GM03348 (cell line): ENCODE measurements at regions not wholly inside any gene's neighbourhood (a gene's known extent, or its start where the extent isn't known, plus 50 kb on each side); places are given as distances from the start of the nearest gene placed in this dataset.
A peak's percentile ranks its signal among the peaks of the same experiment; 100 is the strongest.
"Not testable (repeated sequence)": the region's sequence is repeated elsewhere in the genome, so short reads cannot be mapped to it uniquely, and the experiment has no call there.

Experiments used
- DNase-seq: peaks from one replicate; pipeline ENCODE4 v3.0.0; 2012; ENCODE audit warnings: low spot score

- DNase-seq = no peak
Observed at GRCh38 chr4:177494791-177495190, 52.6 kb upstream of the AGA start.

DNA sequence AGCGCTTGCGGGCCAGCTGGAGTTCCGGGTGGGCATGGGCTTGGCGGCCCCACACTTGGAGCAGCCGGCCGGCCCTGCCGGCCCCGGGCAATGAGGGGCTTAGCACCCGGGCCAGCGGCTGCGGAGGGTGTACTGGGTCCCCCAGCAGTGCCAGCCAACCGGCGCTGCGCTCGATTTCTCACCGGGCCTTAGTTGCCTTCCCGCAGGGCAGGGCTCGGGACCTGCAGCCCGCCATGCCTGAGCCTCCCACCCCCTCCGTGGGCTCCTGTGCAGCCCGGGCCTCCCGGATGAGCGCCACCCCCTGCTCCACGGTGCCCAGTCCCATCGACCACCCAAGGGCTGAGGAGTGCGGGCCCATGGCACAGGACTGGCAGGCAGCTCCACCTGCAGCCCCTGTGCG is 53.4 kb upstream of the AGA start:
- DNase-seq = not testable (repeated sequence)

DNA sequence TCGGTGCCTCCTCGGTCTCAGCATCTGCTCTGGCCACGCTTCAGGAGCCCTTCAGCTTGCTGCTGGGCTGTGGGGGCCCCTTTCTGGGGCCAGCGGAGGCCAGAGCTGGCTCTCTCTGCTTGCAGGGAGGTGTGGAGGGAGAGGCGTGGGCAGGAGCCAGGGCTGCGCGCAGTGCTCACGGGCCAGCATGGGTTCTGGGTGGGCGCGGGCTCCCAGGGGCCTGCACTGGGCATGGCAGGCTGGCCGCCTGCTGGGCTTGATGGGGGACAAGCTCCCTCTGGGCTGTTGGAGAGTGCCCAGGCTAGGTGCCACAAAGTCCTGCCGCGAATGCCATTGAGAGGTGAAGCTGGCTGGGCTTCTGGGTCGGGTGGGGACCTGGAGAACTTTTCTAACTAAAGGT is 57.3 kb upstream of the AGA start:
- DNase-seq = no peak

DNA sequence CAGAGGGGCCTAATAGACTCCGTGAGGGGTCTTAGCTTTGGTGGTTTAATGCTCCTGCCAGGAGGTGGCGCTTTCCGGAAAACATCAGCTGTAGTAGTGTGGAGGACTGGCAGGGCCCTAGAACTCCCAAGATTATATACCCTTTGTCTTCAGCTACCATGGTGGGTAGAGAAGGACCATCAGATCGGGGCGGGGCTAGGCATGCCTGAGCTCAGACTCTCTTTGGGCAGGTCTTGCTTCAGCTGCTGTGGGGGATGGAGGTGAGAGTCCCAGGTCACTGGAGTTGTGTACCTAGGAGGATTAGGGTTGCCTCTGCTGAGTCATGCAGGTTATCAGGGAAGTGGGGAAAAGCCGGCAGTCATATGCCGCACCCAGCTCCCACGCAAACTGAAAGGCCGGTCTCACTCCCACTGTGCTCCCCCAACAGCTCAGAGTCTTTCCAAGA is 63.0 kb upstream of the AGA start:
- DNase-seq = no peak

- no peak for DNase-seq
Observed at GRCh38 chr4:177508662-177509061, 66.4 kb upstream of the AGA start.

DNA sequence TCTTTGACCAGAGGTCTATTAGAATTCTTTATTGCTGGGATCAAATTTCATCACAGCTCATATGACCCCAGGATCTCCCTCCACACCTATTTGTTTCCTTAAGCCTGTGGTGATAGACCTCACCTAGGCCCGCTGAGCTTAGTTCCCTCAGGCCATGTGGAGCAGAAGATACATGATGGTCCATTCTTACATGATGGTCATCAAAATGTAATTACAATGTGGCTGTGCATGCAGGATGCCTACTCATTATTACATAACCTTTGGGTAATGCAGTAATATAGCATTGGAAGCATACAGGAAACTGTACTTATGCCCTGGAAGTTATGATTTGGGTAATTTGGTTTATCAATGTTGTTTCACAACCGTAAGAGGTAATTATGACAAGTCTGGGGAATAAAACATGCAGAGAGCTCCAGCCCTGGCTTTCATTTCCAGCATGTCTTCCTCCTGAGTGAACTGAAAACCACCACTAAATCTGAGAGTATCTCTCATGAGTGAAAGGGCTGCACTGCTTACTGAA is 67.0 kb upstream of the AGA start:
- DNase-seq = no peak

GRCh38 chr4:177511611-177512010 is 69.4 kb upstream of the AGA start:
- DNase-seq = no peak

- DNase-seq = no peak
Observed at GRCh38 chr4:177512646-177513045, 70.4 kb upstream of the AGA start.

DNA sequence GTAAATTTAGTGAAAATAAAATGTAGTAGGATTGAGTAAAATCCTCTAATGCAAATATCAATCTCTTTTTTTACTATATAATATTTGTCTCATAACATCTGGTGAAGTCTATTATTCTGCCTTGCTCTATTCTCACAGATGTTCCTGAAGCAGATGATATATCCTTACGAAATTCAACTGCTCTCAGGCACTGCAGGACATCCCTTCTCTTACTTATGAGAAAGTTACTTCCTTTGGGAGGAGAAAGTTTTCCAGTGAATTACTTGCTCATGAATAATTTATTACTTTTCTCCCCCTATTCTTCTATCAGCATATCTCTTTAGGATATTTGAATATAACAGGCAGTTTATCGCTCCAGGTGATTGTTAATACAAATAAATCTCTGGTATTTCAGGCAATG is 75.6 kb upstream of the AGA start:
- DNase-seq = no peak

GRCh38 chr4:177519481-177520260 is 77.4 kb upstream of the AGA start:
- no peak for DNase-seq

DNA sequence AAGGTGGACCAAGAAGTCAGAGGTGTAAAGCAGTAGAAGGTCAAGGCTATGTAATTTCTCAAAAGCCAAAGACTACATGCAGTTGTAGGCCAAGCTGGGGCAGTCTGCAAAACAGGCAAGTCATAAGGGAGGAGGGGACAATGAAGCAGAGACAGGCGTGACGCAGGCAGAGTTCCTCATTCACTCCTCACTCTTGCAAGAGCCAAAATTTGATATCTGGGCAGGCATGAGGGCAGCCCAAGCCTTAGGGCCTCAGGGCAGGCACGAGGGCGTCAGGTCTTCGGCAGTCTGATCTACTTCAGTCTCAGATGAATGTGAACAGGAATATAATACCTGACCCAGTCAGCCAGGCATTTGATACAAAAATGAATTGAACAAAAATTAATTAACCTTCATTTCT is 86.4 kb upstream of the AGA start:
- no peak for DNase-seq

- no peak for DNase-seq
Observed at GRCh38 chr4:177530561-177530960, 88.3 kb upstream of the AGA start.

DNA sequence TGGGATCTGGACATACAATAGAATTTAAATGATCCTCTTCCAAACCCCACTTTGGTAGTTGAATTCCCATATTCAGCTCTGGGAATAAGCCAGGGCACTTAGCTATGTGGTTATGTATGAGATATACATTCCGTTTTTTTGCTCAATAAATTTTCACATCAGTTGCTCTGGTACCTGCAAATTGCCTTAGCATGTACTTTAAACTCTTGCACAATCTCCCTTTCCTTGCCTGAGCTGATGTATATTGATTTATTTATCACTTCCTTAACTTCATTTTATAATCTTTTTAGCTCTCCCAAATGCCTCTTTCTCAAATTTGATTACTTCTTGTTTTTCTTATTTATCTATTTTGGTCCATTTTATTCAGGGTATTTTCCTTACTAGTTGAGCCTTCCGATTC is 90.1 kb upstream of the AGA start:
- DNase-seq = no peak

- DNase-seq = not testable (repeated sequence)
Observed at GRCh38 chr4:177534841-177535240, 92.6 kb upstream of the AGA start.

GRCh38 chr4:177546745-177547144 is 104.5 kb upstream of the AGA start:
- DNase-seq = no peak

DNA sequence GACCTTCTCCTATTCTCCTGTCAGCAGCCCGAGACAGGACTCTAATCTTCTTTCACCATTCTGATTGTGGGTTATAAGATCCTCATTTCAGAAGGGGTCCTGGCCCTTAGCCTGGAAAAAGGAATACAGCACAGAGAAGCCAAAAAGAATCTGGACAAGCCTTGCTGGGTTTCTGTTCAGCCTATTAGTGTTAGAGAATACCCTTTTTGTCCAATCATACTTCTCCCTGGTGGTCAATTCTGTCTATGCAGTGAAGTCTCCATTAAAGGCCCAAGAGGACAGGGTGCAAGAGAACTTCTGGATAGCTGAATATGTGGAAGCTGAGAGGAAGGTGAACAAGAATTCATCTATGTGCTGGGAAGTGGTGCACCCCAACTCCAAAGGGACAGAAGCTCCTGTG is 105.7 kb upstream of the AGA start:
- DNase-seq = no peak

- DNase-seq = peak; percentile 46
Observed at GRCh38 chr4:177555007-177555574, 112.9 kb upstream of the AGA start.

DNA sequence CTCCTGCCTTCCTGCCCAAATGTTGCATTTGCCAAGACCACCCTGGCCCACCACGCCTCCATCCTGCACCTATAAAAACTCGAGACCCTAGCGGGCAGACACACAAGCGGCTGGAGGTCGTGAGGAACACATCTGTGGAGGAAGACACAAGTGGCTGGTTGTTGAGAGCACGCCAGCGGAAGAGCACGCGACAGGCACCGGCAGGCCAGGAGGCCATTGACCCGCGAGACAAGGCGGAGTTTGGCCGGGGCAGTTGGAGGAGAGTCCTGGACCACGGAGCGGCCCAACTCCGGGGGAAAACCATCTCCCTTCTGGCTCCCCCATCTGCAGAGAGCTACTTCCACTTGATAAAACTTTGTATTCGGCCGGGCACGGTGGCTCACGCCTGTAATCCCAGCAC is 115.2 kb upstream of the AGA start:
- no peak for DNase-seq

DNA sequence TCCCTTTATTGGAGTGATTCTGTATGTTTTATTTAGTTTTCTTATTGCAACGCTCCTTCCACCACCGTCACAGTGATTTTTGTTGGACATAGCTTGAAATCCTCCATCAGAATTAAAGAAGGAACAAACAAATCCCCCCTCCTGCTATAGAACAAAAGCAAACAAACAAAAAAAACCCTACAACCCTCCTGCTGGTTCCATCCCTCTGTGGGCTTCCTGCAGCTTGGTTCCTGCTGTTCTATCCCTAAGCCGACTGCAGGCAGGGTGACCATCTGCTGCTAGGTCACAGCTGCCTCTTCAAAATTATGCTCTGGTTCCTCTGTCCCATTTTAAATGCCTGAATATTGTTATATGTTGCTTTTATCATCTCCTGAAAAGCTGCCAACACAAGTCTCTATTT is 116.8 kb upstream of the AGA start:
- DNase-seq = no peak

DNA sequence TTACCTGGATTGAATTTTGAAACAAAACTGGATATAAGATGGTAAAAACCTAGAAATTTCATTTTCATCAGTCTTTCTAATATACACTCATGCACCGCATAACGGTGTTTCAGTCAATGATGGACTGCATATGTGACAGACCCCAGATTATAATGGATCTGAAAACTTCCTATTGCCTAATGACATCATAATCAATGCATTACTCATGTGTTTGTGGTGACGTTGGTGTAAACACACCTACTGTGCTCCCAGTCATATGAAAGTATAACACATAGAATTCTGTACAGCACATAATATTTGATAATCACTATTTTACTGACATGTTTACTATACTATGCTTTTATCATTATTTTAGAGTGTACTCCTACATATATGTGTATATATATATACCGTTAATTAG is 119.9 kb upstream of the AGA start:
- no peak for DNase-seq

DNA sequence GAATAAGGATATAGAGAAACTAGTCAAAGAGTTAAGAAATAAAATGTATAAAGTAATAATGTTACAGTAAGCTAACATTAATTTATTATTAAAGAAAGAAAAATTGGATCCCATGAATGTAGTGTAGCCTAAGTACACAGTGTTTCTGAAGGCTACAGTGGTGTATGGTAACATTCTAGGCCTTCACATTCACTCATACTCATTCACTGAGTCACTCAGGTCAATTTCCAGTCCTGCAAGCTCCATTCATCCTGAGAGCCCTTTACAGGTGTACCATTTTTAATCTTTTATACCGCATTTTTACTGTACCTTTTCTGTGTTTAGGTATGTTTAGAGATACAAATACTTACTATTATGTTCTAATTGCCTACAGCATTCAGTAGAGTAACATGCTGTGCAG is 120.6 kb upstream of the AGA start:
- DNase-seq = no peak

DNA sequence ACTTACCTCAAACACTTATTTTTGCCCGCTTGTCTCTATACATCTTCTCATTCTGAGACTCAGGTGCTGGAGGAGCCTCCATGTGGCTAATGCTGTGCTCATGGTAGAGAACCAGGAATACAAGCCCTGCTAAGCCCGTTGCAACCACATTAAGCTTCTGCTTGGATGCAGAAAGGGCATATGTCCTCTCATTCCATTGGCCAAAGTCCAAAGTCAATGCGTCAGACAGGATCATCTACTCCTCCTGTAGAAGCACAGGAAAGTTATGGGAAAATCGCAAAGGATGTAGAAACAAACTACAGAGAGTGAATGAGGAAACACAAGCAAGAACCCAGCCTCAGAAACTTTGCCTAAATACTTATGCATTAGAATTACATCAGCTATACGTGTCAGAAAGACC is 124.5 kb upstream of the AGA start:
- DNase-seq = no peak

DNA sequence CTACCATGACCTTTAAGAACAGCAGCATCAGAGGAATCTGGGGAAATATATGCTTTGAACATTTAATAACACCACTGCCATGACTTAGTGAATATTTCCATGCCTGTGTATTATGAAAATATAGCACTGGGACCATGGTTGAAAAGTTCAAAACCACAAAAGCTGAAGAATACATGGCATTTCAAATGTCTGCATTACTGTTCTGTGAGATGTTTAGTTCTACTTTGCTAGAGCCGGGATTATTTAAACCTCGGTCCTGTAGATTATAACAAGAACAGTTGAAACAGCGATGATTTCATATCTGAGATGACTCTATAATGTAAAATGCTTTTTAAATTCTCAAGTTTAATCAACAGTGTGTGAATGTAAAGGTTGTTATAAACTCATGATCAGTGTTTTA is 126.7 kb upstream of the AGA start:
- no peak for DNase-seq

GRCh38 chr4:177569434-177569833 is 127.2 kb upstream of the AGA start:
- no peak for DNase-seq
